ENCODE measurements at regions not wholly inside any gene's neighbourhood (a gene's known extent, or its start where the extent isn't known, plus 50 kb on each side); places are given as distances from the start of the nearest gene placed in this dataset.

GRCh38 chr10:10293041-10293440 lies 724.6 kb upstream of the CELF2 start:
- no peaks in the 10 kb centered on the region for H3K27me3 ChIP-seq
- WGBS (ENCODE audit: low lambda C conversion rate, missing lambda C conversion rate): 21% methylated on average over 1 of the region's 1 CpG

DNA sequence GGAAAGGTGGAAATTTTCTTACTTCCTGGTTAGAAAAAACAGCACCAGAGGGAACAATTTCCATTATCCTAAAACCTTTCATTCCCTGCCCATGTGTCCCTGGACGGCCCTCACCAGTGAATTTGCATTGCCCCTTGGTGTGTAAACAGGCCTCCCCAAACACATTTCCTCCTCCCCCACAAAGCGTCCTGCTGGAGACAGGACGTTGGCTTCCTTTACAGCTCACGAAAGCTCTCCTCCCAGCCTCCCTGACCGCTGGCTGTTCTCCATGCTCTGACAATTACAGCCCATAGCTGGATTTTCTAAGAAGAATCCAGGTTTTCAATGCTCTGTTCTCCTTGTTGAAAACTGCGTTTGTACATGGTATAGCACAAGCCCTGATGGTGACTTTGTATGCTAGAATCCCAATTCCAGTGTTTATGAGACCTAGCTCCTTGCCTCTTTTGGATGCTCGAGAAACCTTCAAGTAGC lies 724.2 kb upstream of the CELF2 start:
- no peak for DNase-seq (ENCODE audit: low spot score)
- peak overlapping the region; percentile 18 for H2AFZ ChIP-seq

More at GRCh38 chr10:10293041-10293440, 724.6 kb upstream of the CELF2 start:
- no peaks in the 10 kb centered on the region for H3K9me3 ChIP-seq (ENCODE audit: low read depth)
- TF ChIP-seq, protein P1, sequence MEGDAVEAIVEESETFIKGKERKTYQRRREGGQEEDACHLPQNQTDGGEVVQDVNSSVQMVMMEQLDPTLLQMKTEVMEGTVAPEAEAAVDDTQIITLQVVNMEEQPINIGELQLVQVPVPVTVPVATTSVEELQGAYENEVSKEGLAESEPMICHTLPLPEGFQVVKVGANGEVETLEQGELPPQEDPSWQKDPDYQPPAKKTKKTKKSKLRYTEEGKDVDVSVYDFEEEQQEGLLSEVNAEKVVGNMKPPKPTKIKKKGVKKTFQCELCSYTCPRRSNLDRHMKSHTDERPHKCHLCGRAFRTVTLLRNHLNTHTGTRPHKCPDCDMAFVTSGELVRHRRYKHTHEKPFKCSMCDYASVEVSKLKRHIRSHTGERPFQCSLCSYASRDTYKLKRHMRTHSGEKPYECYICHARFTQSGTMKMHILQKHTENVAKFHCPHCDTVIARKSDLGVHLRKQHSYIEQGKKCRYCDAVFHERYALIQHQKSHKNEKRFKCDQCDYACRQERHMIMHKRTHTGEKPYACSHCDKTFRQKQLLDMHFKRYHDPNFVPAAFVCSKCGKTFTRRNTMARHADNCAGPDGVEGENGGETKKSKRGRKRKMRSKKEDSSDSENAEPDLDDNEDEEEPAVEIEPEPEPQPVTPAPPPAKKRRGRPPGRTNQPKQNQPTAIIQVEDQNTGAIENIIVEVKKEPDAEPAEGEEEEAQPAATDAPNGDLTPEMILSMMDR (IDR thresholded peaks at IDR 0.05; ENCODE audit: poor library complexity): no peak
- TF ChIP-seq EZH2 (IDR thresholded peaks at IDR 0.05; ENCODE audit: borderline replicate concordance) (no peak), EZH2phosphoT487 (IDR thresholded peaks at IDR 0.05; ENCODE audit: low read depth, severe bottlenecking, unreplicated experiment) (no peak)
- no peak overlapping the region for H3K27ac ChIP-seq
- no peaks in the 10 kb centered on the region for H3K9me2 ChIP-seq (replicated peaks; ENCODE audit: insufficient read depth)
- no peak for DNase-seq (ENCODE audit: low spot score)
- H3K79me2 ChIP-seq: no peaks in the 10 kb centered on the region
- no peaks in the 10 kb centered on the region for H3K36me3 ChIP-seq (replicated peaks; ENCODE audit: insufficient read depth, low read depth)
- peak overlapping the region; percentile 20 for H3K4me2 ChIP-seq
- H2AFZ ChIP-seq: no peak overlapping the region
- H3K4me1 ChIP-seq (ENCODE audit: insufficient read depth): peaks cover 7% of the 10 kb centered on the region
- H4K20me1 ChIP-seq (ENCODE audit: insufficient read depth, poor library complexity, severe bottlenecking): no peaks in the 10 kb centered on the region
- no peak overlapping the region for H3K4me3 ChIP-seq

DNA sequence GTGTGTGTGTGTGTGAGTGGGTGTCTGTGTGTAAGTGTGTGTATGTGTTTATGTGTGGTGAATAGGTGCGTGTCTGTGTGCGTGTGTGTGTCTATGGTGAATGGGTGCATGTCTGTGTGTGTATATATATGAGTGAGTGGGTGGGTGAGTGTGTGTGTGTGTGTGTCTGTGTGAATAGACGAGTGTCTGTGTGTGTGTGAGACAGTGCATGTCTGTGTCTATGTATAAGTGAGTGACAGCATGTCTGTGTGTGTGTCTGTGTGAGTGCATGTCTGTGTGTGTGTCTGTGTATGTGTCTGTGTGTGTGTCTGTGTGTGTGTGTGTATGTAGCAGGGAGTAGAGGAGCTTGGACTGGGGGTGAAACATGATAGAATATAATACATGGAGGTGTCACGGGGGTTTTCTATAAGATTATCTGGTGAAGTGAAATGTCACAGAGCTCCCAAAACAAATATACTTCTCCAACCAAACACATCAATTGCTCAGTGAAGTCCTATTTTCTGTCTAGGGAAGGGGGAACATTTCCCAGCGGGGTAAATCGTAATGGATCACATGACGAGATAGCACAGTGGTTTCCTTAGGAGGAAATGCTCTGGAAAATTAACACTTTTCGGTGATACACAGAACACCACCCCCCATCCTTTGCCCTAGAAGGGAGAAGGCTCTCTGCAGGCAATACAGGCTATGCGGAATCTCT lies 723.3 kb upstream of the CELF2 start:
- no peak overlapping the region for H3K27ac ChIP-seq
- no peak overlapping the region for H2AFZ ChIP-seq
- H4K20me1 ChIP-seq (ENCODE audit: insufficient read depth, poor library complexity, severe bottlenecking): no peaks in the 10 kb centered on the region
- no peak overlapping the region for H3K4me3 ChIP-seq
- no peaks in the 10 kb centered on the region for H3K36me3 ChIP-seq (replicated peaks; ENCODE audit: insufficient read depth, low read depth)
- TF ChIP-seq, protein P1 (IDR thresholded peaks at IDR 0.05; ENCODE audit: poor library complexity): no peak
- TF ChIP-seq EZH2phosphoT487 (IDR thresholded peaks at IDR 0.05; ENCODE audit: low read depth, severe bottlenecking, unreplicated experiment): no peak
- TF ChIP-seq EZH2 (IDR thresholded peaks at IDR 0.05; ENCODE audit: borderline replicate concordance): no peak
- 87% methylated on average over 9 of the region's 9 CpGs for WGBS (ENCODE audit: low lambda C conversion rate, missing lambda C conversion rate)
- H3K79me2 ChIP-seq: no peaks in the 10 kb centered on the region
- H3K4me1 ChIP-seq (ENCODE audit: insufficient read depth): peaks cover 7% of the 10 kb centered on the region
- H3K9me2 ChIP-seq (replicated peaks; ENCODE audit: insufficient read depth): no peaks in the 10 kb centered on the region
- no peak for DNase-seq (ENCODE audit: low spot score)
- H3K9me3 ChIP-seq (ENCODE audit: low read depth): no peaks in the 10 kb centered on the region
- H3K27me3 ChIP-seq: no peaks in the 10 kb centered on the region
- H3K4me2 ChIP-seq: no peak overlapping the region

More for the DNA sequence above, 724.2 kb upstream of the CELF2 start:
- H3K79me2 ChIP-seq: no peaks in the 10 kb centered on the region
- no peak overlapping the region for H3K27ac ChIP-seq
- peaks cover 7% of the 10 kb centered on the region for H3K4me1 ChIP-seq (ENCODE audit: insufficient read depth)
- no peaks in the 10 kb centered on the region for H3K9me2 ChIP-seq (replicated peaks; ENCODE audit: insufficient read depth)
- no peaks in the 10 kb centered on the region for H3K9me3 ChIP-seq (ENCODE audit: low read depth)
- WGBS (ENCODE audit: low lambda C conversion rate, missing lambda C conversion rate): 22% methylated on average over 7 of the region's 7 CpGs
- no peaks in the 10 kb centered on the region for H3K27me3 ChIP-seq
- TF ChIP-seq EZH2 (IDR thresholded peaks at IDR 0.05; ENCODE audit: borderline replicate concordance): no peak
- H3K4me2 ChIP-seq: peak overlapping the region; percentile 20
- H3K4me3 ChIP-seq: no peak overlapping the region
- H4K20me1 ChIP-seq (ENCODE audit: insufficient read depth, poor library complexity, severe bottlenecking): no peaks in the 10 kb centered on the region
- H3K36me3 ChIP-seq (replicated peaks; ENCODE audit: insufficient read depth, low read depth): no peaks in the 10 kb centered on the region

GRCh38 chr10:10294881-10295529 lies 722.7 kb upstream of the CELF2 start:
- H3K9me2 ChIP-seq (replicated peaks; ENCODE audit: insufficient read depth): no peaks in the 10 kb centered on the region
- DNase-seq (ENCODE audit: low spot score): no peak
- H2AFZ ChIP-seq: no peak overlapping the region
- no peaks in the 10 kb centered on the region for H4K20me1 ChIP-seq (ENCODE audit: insufficient read depth, poor library complexity, severe bottlenecking)
- H3K79me2 ChIP-seq: no peaks in the 10 kb centered on the region
- H3K4me2 ChIP-seq: no peak overlapping the region
- H3K4me3 ChIP-seq: no peak overlapping the region
- 80% methylated on average over 29 of the region's 29 CpGs for WGBS (ENCODE audit: low lambda C conversion rate, missing lambda C conversion rate)
- H3K9me3 ChIP-seq (ENCODE audit: low read depth): no peaks in the 10 kb centered on the region
- no peaks in the 10 kb centered on the region for H3K27me3 ChIP-seq
- H3K4me1 ChIP-seq (ENCODE audit: insufficient read depth): peaks cover 7% of the 10 kb centered on the region
- TF ChIP-seq, protein P1 (IDR thresholded peaks at IDR 0.05; ENCODE audit: poor library complexity): no peak
- TF ChIP-seq EZH2 (IDR thresholded peaks at IDR 0.05; ENCODE audit: borderline replicate concordance): no peak
- TF ChIP-seq EZH2phosphoT487 (IDR thresholded peaks at IDR 0.05; ENCODE audit: low read depth, severe bottlenecking, unreplicated experiment): no peak
- no peaks in the 10 kb centered on the region for H3K36me3 ChIP-seq (replicated peaks; ENCODE audit: insufficient read depth, low read depth)
- no peak overlapping the region for H3K27ac ChIP-seq
